Central memory CD4-positive, alpha-beta T cell (primary cell): ENCODE measurements at regions not wholly inside any gene's neighbourhood (a gene's known extent, or its start where the extent isn't known, plus 50 kb on each side); places are given as distances from the start of the nearest gene placed in this dataset.

Experiments
- DNase-seq: peaks from one replicate; pipeline ENCODE4 v3.0.0; 2022

DNA sequence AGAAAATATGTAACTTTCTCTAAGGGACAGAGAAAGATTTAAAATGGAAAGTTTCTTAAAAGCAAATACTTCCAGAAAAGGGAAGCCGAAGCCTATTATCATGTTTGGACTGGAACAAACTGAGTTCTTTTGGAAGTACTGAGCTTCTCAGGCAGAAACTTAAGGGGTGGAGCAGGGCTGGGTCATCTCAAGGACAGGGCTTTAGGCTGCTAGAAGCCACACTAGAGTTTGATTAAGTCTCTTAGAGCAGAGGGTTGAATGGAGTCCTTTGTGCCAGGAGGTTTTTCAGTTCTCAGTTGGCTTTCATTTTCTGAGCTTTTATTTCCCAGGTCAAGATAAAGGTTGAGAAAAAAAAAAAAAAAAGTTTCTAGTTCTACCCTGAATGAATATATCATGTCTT, 432.7 kb downstream of the SLITRK5 start:
- no peak for DNase-seq

GRCh38 chr13:88104576-88104975, 433.4 kb downstream of the SLITRK5 start:
- DNase-seq = no peak

GRCh38 chr13:88107570-88107969, 436.4 kb downstream of the SLITRK5 start:
- DNase-seq = no peak

GRCh38 chr13:88112526-88112925, 441.4 kb downstream of the SLITRK5 start:
- DNase-seq = no peak

- DNase-seq = no peak
These were observed 444.8 kb downstream of the SLITRK5 start for GRCh38 chr13:88115976-88116375.

DNA sequence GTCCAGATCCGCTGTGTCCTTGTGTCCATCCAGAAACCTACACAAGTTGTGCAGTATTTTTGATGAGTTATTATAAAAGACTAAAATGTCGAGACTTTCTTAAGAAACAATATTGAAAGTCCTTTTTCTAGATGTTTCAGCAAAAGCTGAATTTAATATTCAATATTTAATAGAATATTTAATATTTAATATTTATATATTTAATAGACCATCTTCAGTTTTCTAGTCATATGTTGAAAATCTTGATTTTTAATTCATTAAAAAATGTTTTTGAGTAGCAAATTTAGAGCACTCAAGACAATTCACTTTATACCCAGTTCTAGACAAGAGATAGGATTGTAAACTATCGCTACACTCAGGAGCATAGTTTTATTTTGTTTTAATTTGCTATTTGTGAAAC, 447.8 kb downstream of the SLITRK5 start:
- DNase-seq = no peak

GRCh38 chr13:88124142-88124541, 453.0 kb downstream of the SLITRK5 start:
- DNase-seq = no peak

DNA sequence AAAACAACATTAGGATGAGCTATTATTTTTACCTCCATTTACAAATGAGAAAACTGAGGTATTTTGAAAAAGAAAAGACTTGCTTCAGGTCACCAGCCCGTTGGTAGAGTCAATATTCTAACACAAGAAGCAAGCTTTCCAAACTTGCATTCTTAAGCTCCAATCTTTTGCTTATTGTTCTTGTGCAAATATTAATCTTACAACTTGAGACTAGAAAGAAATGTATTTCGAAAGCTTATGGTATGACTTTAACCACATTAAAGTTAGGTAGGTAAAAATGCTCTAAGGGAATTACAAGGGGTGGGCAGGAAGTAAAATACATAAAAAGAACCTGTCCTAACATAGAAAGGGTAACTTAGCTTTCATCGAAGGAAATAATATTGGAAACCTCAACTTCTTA, 453.9 kb downstream of the SLITRK5 start:
- DNase-seq = no peak

- no peak for DNase-seq
These were observed 465.1 kb downstream of the SLITRK5 start for GRCh38 chr13:88136098-88136790.

DNA sequence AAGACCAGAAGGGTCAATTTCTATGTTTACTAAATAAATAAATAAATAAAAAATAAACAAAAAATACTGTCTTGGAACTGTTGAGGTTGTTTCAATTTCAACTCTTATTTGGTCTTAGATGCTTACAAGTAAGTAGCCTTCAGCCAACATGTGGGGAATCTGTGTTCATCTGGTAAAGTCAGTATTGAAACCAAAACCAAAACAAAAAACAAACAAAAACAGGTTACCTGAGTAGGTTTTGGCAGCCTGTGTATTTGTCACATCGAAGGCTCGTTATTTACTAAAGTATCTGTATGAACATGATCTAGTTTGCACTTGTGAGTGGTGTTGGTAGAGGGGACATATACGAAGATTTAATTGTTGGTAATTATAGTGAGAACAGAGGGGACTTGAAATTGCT, 471.5 kb downstream of the SLITRK5 start:
- DNase-seq = no peak

- no peak for DNase-seq
These were observed 473.4 kb downstream of the SLITRK5 start for GRCh38 chr13:88144580-88144979.

GRCh38 chr13:88153353-88153752, 482.2 kb downstream of the SLITRK5 start:
- no peak for DNase-seq

DNA sequence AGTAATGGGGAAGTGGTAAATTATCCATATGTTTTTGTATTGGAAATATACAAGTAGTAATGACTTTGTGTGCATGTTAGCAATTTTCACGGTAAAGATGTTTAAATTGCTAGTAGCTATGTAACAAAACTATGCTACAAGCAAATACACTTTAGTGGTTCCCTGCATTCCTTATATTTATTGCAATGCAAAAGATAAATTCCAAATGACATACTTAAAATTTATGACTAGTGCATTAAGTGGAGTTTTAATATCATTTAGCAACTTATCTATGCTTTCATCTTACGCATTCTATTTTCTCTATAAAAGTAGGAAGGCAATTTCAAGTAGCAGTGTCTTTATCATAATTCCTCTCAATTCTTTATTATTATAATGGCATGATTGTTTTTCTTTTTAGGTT, 482.8 kb downstream of the SLITRK5 start:
- no peak for DNase-seq

DNA sequence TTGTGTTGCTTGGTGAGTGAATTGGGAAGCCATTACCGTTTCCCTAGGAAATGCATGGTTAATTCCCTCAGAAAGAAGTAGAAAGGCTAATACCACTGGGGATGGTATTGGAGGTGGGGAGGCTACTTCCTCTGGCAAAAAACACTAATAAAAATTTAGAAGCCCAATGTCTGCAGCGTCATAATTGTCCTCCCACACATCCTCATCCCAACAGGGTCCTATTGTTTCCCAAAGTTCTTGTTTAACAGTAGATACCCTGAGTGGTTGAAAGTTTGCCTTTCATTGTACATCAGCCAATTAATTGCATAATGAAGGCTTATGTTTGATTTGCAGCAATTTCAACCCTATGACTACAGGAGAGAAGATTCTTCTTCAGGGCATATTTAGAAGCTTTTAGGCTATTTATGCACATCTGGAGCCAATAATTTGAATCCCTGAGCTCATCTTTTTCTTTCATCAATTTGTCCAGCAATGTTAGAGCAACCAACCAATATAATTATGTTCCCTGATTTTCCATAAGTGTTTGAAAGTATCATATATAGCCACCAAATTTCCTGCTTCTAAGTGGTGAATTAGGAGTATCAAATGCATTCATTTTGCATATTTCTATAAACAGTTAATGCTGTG, 491.0 kb downstream of the SLITRK5 start:
- DNase-seq = no peak

DNA sequence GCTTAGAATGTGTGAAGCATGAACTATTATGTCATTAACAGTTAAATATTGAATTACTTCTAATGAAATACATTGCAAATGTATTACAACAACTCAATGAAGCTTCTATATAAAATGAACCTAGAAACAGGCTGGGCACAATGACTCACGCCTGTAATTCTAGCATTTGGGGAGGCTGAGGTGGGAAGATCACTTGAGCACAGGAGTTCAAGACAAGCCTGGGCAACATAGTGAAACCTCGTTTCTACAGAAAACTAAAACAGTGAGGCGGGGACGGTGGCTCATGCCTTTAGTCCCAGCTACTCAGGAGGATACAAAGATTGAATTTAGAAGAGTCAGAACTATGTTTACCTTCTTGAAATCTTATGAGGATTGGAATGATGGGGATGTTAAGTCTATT, 505.1 kb downstream of the SLITRK5 start:
- no peak for DNase-seq

DNA sequence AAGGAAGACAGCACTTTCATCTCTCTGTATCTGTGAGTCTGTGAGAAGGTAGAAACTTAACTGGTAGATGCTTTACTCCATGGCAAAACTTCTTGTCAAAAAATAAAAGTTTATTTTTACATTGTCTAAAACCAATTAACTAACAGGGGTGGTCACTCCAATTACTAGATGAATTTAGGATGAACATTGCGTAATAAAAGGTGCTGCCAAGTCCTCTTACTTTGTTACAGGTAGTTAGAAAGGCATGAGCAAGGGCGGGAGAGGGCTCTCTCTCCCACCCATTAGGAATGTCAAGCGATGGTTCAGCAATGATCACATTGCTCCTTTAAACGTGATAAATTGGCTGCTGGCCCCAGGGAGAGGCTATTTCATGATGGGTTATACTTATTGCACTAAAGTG, 512.3 kb downstream of the SLITRK5 start:
- DNase-seq = no peak

GRCh38 chr13:88188986-88189385, 517.8 kb downstream of the SLITRK5 start:
- no peak for DNase-seq

- DNase-seq = no peak
These were observed 518.6 kb downstream of the SLITRK5 start for GRCh38 chr13:88189728-88190127.

DNA sequence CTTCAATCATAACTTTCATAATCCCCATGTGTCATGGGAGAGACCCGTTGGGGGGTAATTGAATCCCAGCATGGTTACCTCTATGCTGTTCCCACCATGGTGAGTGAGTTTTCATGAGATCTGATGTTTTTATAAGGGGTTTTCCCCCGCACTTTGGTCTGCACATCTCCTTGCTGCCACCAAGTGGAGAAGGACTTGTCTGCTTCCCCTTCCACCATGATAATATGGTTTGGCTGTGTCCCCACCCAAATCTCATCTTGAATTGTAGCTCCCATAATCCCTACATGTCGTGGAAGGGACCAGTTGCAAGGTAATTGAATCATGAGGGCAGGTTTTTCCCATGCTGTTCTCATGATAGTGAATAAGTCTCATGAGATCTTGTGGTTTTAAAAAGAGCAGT, 524.9 kb downstream of the SLITRK5 start:
- DNase-seq = no peak

DNA sequence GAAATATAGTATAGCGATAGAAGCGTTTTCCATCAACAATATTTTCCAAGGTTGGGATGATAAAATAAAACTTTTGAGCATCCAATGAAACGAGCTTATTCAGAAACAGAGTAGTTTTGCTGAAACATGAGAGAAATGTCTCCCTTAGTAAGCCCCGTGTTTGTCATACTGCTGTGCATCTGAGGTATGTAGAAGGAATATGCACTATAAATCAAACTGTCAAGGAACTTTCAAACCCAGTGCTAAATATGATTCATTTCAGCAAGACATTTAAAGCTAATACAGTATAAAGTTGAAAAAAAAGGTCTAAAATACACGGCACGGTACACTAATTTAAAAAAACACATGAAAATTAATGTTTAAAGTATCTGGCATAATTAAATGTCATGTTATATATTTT, 546.2 kb downstream of the SLITRK5 start:
- no peak for DNase-seq

- DNase-seq = no peak
These were observed 546.7 kb downstream of the SLITRK5 start for GRCh38 chr13:88217883-88218282.

- no peak for DNase-seq
These were observed 552.8 kb downstream of the SLITRK5 start for GRCh38 chr13:88223958-88224357.

GRCh38 chr13:88235441-88235840, 564.3 kb downstream of the SLITRK5 start:
- no peak for DNase-seq

DNA sequence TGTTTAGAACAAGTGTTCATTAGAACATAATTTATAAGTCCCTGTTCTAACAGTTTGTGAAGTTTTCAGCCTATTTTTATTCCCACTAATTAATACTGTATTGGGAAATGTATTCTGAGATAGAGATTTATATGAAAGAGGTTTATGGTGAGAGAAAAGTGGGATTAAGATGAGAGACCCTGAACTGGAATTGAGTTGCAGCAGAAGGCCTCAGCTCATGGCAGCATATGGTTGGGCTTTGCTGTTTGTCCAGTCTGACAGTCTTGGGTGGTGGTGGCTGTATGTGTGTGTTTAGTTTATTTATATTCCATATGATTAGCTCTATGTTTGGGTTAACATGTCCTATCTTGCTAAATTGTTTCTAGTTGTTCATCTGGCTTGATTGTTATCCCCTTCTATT, 575.1 kb downstream of the SLITRK5 start:
- no peak for DNase-seq

DNA sequence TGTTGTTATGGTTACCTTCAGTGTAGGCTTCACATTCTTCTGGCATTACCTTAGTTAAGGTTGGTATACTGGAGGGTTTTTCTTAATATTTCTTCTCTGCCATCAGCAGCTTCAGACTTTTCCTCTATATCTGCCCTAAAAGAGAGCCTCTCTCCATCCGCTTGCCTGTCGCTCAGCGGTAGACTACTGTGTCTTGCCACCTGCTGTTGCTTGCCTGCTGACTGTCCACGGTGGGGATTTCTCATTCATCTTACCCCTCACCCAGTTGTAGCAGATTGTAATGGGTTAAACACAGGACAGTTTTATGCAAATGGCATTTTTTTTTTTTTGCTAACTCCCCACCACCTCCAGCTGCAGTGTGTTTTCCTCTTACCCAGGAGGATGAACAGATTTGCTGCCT, 577.2 kb downstream of the SLITRK5 start:
- DNase-seq = no peak
